ENCODE measurements at regions not wholly inside any gene's neighbourhood (a gene's known extent, or its start where the extent isn't known, plus 50 kb on each side); places are given as distances from the start of the nearest gene placed in this dataset.
"Not testable (repeated sequence)": the region's sequence is repeated elsewhere in the genome, so short reads cannot be mapped to it uniquely, and the experiment has no call there.

GRCh38 chr12:105665366-105665765 lies 334.9 kb downstream of the C12orf75 start:
- DNase-seq: no peak

GRCh38 chr12:105667973-105668743 lies 337.7 kb downstream of the C12orf75 start:
- no peak for DNase-seq

GRCh38 chr12:105670672-105671071 lies 340.2 kb downstream of the C12orf75 start:
- DNase-seq: no peak

DNA sequence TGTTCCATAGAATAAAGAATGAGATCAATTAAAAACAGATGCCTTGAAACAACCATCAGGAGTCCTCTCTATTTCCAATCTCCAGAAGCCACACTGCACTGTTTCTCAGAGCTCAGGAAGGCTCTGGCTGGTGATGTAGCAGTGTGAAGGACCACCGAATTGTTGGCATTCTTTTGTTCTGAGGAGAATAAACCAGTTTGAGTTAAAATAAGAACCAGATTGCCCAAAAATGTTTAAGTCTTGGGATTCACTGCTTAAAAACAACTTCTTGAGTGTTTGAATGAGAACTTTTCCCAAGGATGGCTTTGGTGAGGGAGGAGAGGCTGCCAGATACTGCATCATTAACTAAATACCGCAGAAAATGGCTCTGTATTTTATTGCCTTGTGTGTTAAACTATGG lies 341.2 kb downstream of the C12orf75 start:
- DNase-seq: no peak

DNA sequence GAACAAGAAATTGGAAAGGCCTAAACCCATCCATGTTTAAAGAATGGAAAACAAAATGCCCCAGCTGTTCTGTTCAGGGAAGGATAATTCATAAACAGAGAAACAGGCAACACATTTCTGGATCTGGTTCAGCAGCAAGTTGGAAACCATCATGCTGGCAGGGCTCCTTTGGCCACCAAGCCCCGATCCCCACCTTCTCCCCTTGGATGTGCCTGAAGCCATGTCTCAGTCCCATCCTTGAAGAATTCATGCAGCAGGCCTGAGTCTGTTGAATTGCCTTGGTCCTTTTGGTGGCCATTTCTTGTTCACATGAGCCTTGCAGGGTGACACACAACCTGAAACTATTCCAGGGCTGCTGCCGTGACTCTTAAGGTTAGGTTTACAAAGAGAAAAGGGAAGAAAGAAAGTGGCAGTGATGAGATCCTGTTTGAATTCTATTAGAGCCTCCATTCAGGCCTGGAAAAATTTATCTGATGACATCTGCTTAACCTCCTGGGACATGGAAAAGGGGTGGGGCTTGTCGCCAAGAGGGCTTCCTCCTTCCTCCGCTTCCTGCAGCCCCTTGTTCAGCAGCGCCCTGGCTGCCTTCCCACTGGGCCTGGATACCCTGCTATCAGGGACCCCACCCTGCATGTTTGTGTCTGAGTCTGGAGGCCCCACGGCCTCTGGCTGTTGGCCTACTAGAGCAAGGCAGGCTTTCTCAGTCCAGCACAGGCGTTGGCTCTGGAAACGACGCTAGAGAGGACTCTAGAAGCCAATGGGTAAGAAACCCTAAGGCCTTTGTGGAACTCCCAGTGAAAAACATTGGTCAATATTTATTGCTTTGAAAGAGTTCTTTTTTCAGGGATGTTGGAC lies 341.9 kb downstream of the C12orf75 start:
- no peak for DNase-seq

DNA sequence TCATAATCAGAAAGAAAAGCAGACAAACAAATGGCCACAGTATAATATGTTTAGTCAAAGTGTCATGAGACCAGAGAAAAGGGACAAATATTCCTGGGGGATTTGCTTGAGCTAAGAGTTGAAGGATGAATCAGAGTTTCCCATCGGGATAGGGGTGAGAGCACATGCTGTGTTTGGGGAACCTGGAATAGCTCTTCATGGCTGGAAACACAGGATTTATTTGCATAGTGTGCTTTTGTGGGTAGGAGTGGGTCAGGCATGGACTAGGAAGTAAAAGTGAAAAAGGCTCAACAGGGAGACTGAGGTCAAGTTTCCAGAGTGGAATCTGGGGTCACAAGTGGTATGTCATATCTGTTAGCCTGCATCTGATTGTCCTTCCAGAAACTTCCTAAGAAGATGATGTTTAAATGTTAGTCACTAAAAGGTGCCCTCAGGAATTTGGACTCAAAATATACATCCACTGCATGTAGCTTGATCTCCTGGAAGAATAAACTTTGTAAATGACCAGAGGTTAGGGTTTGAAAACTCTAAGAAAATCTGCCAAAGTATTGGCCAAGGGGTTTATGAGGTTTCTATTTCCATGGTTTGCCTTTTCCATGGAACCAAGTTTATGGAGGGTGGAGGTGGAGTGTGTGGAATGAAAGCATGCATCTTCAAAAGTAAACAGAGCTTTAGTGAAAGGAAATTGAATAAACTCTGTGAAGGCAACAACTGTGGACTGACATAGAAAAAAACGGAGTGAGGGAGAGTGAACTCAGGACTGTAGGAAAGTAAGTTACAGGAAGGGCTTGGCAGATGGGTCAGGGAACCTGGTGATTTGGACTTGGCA lies 344.6 kb downstream of the C12orf75 start:
- DNase-seq: no peak

DNA sequence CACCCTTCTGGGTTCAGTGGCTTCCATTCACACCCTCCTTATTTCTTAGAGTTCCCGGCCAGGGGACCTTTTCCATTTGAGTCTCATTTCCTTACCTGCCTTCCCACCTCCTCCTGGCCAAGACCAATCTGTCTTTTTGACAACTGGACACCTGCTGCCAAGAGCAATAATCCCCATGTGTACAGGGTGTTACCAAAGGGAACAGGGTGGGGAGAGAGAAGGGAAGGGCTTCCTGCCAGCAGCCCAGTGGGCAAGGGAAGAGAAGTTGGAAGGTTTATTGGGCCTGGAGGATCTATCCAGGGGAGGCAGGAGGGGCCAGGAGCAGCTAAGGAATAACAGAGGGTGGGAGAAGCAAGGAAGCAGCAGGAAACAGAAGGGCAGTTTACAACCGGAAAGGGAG lies 346.2 kb downstream of the C12orf75 start:
- no peak for DNase-seq

DNA sequence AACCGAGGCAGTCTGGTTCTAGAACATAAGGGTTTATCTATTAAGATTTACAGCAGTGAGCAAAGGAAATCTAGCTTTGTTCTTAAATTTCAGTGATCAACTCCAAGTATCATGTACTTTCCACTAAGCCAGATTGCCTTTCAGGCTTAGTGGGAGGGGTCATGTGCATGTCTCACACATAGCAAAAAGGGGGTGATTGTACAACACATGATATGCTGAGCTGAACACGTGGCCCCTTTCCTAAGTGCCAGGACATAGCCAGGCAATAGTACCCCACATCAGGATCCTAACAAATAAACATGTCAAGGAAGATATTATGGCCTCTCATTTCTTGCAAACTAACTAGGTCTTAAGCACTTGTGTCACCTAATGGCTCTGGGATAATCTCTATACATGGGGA lies 347.2 kb downstream of the C12orf75 start:
- DNase-seq: no peak

DNA sequence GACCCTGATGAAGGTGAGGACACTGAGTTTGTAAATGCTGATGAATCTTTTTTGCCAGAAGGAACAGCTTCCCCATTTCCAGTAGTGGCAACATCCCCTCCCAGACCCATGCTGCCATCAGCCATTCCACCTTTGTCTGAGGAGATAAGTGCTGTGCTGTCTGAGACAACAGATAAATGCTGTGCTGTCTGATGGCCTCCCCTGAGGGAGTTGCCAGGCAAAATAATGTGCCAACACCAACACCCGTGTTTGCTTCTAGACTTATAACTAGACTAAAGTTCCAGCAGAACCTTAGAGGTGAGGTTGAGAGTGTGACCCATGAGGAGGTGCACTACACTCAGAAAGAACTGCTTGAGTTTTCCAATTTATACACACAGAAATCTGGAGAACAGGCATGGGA lies 349.5 kb downstream of the C12orf75 start:
- DNase-seq: no peak

GRCh38 chr12:105681341-105681740 lies 350.9 kb downstream of the C12orf75 start:
- no peak for DNase-seq

- DNase-seq: not testable (repeated sequence)
Observed at GRCh38 chr12:105682821-105683220, 352.3 kb downstream of the C12orf75 start.

DNA sequence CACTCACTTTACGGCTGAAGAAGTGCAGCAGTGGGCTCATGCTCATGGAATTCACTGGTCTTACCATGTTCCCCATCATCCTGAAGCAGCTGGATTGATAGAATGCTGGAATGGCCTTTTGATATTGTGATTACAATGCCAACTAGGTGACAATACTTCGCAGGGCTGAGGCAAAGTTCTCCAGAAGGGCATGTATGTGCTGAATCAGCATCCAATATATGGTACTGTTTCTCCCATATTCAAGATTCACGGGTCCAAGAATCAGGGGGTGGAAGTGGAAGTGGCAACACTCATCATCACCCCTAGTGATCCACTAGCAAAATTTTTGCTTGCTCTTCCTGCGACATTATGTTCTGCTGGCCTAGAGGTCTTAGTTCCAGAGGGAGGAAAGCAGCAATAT lies 353.3 kb downstream of the C12orf75 start:
- not testable (repeated sequence) for DNase-seq

DNA sequence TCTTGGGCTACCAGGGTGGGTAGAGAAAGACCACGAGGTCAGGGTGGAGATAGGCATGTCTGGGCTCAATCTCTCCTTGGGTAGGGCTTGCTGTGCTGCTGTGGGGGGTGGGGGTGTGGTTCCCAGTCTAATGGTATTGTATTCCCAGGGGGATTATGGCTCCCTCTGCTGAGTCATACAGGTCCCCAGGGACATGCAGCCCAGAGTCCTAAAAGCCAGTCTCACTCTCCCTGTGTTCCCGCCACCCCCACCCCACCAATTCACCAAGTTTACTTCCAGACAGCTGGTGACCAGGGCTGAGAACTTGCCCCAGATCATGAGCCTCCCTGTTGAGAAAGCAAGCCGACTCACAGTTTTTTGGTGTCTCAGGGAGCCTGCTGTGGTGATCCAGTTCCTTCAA lies 367.6 kb downstream of the C12orf75 start:
- no peak for DNase-seq

GRCh38 chr12:105699209-105699608 lies 368.7 kb downstream of the C12orf75 start:
- no peak for DNase-seq

- no peak for DNase-seq
Observed at GRCh38 chr12:105704787-105705186, 374.3 kb downstream of the C12orf75 start.

GRCh38 chr12:105705235-105705634 lies 374.7 kb downstream of the C12orf75 start:
- DNase-seq: no peak

DNA sequence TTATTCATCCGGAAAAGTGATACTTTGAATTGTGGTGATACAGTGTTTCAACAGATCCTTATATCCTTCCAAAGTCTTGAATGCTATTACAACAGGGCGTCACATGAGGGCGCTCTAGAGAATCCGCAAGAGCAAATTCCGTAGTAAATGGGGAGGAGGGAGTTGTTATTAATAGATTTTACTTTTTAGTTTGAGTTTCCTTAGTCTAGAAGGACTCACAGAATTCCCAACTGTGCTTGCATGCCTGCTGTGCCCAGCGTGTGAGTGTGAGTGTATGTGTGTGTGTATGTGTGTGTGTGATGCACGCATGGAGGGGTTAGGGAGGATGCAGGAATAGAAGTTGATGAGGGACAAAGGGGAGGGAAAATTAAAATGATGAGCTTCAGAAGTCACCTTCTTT lies 375.3 kb downstream of the C12orf75 start:
- DNase-seq: peak; percentile 28

GRCh38 chr12:105706321-105706972 lies 376.0 kb downstream of the C12orf75 start:
- no peak for DNase-seq

GRCh38 chr12:105706973-105707334 lies 376.5 kb downstream of the C12orf75 start:
- DNase-seq: no peak

GRCh38 chr12:105713606-105714305 lies 383.3 kb downstream of the C12orf75 start:
- DNase-seq: no peak

- no peak for DNase-seq
Observed at GRCh38 chr12:105716621-105717020, 386.1 kb downstream of the C12orf75 start.

All from hematopoietic multipotent progenitor cell treated with erythropoietin and hydrocortisone succinate and interleukin-3 and kit ligand, for 8 days (in vitro differentiated cells).